A673 (cell line): ENCODE measurements at regions not wholly inside any gene's neighbourhood (a gene's known extent, or its start where the extent isn't known, plus 50 kb on each side); places are given as distances from the start of the nearest gene placed in this dataset.

Experiments
- BruUV-seq: library from RNA; stranded (reverse); fragments of 400-500 nt; replicated peaks from 2 replicates; lab custom pipeline; 2021; lab: Mats Ljungman, UMichigan
- CTCF ChIA-PET: fragments of 300-600 bp; sonication (Branson Sonifier 250); formaldehyde crosslinking; loops from one replicate; lab custom pipeline; 2022; ENCODE audit warnings: antibody characterized with exemption; lab: Charles Lee
- POLR2A ChIA-PET: fragments of 300-600 bp; sonication (Branson Sonifier 250); formaldehyde crosslinking; loops from one replicate; lab custom pipeline; 2022; ENCODE audit warnings: antibody characterized with exemption; ENCODE audit not compliant: low non-redundant PET; lab: Charles Lee
- DNase-seq: peaks from one replicate; pipeline ENCODE4 v3.0.0-alpha.2; 2015; ENCODE audit warnings: low spot score
- H3K27ac ChIP-seq: fragments of 200-600 bp; sonication (generic); 2 replicates; pipeline ENCODE4 v1.5.1; 2016; ENCODE audit warnings: mixed run types, low read depth, mild to moderate bottlenecking, mixed read lengths, antibody characterized with exemption, low read length; ENCODE audit not compliant: poor library complexity, severe bottlenecking
- H3K27me3 ChIP-seq: fragments of 200-600 bp; sonication (generic); replicated peaks from 2 replicates; pipeline ENCODE4 v1.6.1; 2017; ENCODE audit warnings: mixed run types, low read depth, mild to moderate bottlenecking, mixed read lengths, antibody characterized with exemption, low read length; ENCODE audit not compliant: insufficient read depth, poor library complexity
- H3K36me3 ChIP-seq: fragments of 200-600 bp; sonication (generic); 2 replicates; pipeline ENCODE4 v1.6.1; 2016; ENCODE audit warnings: mixed run types, mild to moderate bottlenecking, mixed read lengths, antibody characterized with exemption, low read length; ENCODE audit not compliant: insufficient read depth, poor library complexity, severe bottlenecking
- H3K4me1 ChIP-seq: fragments of 200-600 bp; sonication (generic); 2 replicates; pipeline ENCODE4 v1.6.1; 2017; ENCODE audit warnings: mixed run types, mild to moderate bottlenecking, mixed read lengths, antibody characterized with exemption, low read length; ENCODE audit not compliant: insufficient read depth, poor library complexity, severe bottlenecking
- H3K4me3 ChIP-seq: fragments of 200-600 bp; sonication (generic); 2 replicates; pipeline ENCODE4 v1.5.1; 2016; ENCODE audit warnings: low read depth, mixed run types, mild to moderate bottlenecking, mixed read lengths, low read length; ENCODE audit not compliant: poor library complexity, severe bottlenecking
- H3K9me3 ChIP-seq: fragments of 200-600 bp; sonication (generic); 2 replicates; pipeline ENCODE4 v1.6.1; 2016; ENCODE audit warnings: mixed run types, low read depth, mild to moderate bottlenecking, mixed read lengths, antibody characterized with exemption, low read length; ENCODE audit not compliant: poor library complexity, severe bottlenecking
- EZH2 ChIP-seq: fragments of 200-600 bp; sonication (generic); IDR thresholded peaks from 2 replicates; pipeline ENCODE4 v1.6.1; 2017; ENCODE audit warnings: borderline replicate concordance, low read depth, mild to moderate bottlenecking, mixed read lengths, antibody characterized with exemption, low read length; ENCODE audit not compliant: poor library complexity, severe bottlenecking
- intact Hi-C: fragments of 100-400 bp; cut with micrococcal nuclease; formaldehyde crosslinking; loops from one replicate; pipeline ENCODE4 v1.10.0; 2022; ENCODE audit not compliant: unreplicated experiment
- TF ChIP-seq, protein P1 (sequence below): fragments of 300-800, 200-600 bp; sonication (generic); conservative IDR thresholded peaks from 2 replicates; pipeline ENCODE4 v1.5.1; 2017; ENCODE audit warnings: low read depth, mild to moderate bottlenecking, antibody characterized with exemption, low read length, moderate library complexity, mixed read lengths

DNA sequence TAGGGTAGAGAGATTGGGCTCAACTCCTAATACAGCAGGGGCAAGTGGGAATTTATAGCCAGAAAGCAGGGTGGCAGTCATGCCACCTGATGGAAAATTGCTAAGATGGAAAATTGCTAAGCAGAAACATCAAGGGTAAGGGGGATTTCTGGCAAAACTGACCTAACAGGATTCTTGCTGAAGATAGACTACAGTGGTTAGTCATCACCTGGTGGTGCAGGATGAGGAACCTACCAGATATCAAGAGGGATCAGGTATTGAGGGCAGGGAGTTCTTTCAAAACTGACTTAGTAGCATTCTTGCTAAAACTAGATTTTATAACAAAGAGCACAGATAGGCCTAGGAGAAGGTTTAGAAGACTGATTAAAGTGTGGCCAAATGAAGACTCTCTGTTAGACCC lies 292.9 kb downstream of the PLPP3 start:
- no peaks in the 10 kb centered on the region for H3K36me3 ChIP-seq
- no peaks in the 10 kb centered on the region for H3K9me3 ChIP-seq
- H3K4me3 ChIP-seq: no peak overlapping the region
- BruUV-seq: no TSS peak
- ChIA-PET CTCF (no interaction called here), POLR2A (no interaction called here)
- H3K27ac ChIP-seq: no peak overlapping the region
- H3K27me3 ChIP-seq: no peaks in the 10 kb centered on the region
- H3K4me1 ChIP-seq: no peaks in the 10 kb centered on the region
- DNase-seq: no peak
- intact Hi-C loops: no loop called here
- TF ChIP-seq, protein P1, sequence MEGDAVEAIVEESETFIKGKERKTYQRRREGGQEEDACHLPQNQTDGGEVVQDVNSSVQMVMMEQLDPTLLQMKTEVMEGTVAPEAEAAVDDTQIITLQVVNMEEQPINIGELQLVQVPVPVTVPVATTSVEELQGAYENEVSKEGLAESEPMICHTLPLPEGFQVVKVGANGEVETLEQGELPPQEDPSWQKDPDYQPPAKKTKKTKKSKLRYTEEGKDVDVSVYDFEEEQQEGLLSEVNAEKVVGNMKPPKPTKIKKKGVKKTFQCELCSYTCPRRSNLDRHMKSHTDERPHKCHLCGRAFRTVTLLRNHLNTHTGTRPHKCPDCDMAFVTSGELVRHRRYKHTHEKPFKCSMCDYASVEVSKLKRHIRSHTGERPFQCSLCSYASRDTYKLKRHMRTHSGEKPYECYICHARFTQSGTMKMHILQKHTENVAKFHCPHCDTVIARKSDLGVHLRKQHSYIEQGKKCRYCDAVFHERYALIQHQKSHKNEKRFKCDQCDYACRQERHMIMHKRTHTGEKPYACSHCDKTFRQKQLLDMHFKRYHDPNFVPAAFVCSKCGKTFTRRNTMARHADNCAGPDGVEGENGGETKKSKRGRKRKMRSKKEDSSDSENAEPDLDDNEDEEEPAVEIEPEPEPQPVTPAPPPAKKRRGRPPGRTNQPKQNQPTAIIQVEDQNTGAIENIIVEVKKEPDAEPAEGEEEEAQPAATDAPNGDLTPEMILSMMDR: no peak
- TF ChIP-seq EZH2: no peak

DNA sequence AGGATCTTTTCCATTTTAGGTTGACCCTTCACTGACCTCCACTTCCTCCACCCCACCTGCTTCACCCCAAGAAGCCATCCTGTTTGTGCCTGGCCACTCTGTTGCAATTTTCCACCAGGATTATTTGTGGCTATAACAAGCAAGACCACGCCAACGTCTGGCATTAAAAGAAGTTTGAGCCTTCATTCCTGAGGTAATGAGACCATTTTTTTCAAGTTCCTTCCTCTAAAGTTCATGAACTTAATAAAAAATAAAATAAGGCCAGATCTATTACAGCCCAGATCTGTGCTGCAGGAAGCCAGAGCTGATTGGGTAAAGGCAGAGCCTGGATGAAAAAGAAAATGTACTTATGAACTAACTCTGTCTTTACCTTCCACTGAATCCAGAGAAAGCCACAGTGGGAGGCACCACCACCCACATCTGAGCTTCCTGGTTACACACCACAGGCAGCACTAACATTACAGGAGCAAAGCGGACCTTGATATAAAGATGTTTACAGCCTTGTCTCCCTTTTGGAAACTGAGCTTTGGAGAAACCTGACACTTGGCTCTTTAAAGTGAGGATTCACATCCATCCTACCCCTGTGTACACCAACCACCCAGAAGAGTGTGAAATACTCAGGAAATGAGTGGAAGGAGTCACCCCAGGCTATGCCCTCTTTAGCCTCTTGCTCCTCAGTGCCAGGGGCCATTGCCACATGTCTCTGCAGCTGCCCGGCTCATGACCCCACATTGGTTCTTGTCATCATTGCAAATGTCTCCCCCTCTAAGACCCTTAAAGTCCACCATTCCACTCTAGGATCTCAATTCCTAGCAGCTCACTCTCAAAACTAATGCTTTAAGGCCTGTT lies 293.6 kb downstream of the PLPP3 start:
- ChIA-PET POLR2A (no interaction called here), CTCF (interaction anchor here (0.7 kb wide), 1 partner anchor 293 kb away, joined by 3 read pairs; the partner anchor contains the start of gene PLPP3)
- no peak for TF ChIP-seq EZH2
- TF ChIP-seq, protein P1: no peak
- BruUV-seq: no TSS peak
- no peaks in the 10 kb centered on the region for H3K36me3 ChIP-seq
- H3K27ac ChIP-seq: no peak overlapping the region
- H3K4me1 ChIP-seq: no peaks in the 10 kb centered on the region
- intact Hi-C loops: no loop called here
- DNase-seq: no peak
- H3K4me3 ChIP-seq: no peak overlapping the region
- H3K27me3 ChIP-seq: no peaks in the 10 kb centered on the region
- no peaks in the 10 kb centered on the region for H3K9me3 ChIP-seq

DNA sequence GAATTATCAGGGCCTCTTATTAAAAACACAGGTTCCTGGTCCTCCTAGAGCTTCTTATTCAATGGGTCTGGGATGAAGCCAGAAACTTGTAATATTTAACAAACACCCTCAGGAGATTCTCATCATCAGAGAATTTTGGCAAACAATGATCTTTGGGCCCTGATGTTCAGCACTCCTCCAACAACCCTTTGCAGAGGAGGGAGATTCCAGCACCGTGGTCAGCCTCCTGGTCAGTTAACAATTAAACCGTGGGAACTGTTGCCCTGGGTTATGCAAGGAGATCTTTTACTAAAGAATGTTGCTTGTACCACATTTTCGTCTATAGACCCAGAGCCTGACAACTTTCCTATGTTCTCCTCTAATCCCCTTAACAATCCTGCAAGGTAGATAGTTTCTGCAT lies 294.4 kb downstream of the PLPP3 start:
- Histone ChIP-seq H3K27me3 (no peaks in the 10 kb centered on the region), H3K4me1 (no peaks in the 10 kb centered on the region), H3K4me3 (no peak overlapping the region), H3K27ac (no peak overlapping the region), H3K9me3 (no peaks in the 10 kb centered on the region), H3K36me3 (no peaks in the 10 kb centered on the region)
- no TSS peak for BruUV-seq
- DNase-seq: no peak
- ChIA-PET POLR2A (no interaction called here), CTCF (no interaction called here)
- intact Hi-C loops: no loop called here
- TF ChIP-seq, protein P1: no peak
- TF ChIP-seq EZH2: no peak
